GM23338 (cell line): ENCODE measurements at regions not wholly inside any gene's neighbourhood (a gene's known extent, or its start where the extent isn't known, plus 50 kb on each side); places are given as distances from the start of the nearest gene placed in this dataset.

ENCODE experiments used
- CREB1 ChIP-seq: fragments of 250-450 bp; sonication (Bioruptor Pico); IDR thresholded peaks from 2 replicates; pipeline ENCODE4 v1.5.0; 2020; ENCODE audit warnings: low read depth, mild to moderate bottlenecking, moderate library complexity
- EZH2 ChIP-seq: fragments of 200-600 bp; sonication (generic); IDR thresholded peaks from one replicate; pipeline ENCODE4 v1.8.0; 2017; ENCODE audit warnings: antibody characterized with exemption, mild to moderate bottlenecking, low read depth; ENCODE audit not compliant: unreplicated experiment
- EZH2phosphoT487 ChIP-seq: fragments of 200-600 bp; sonication (generic); IDR thresholded peaks from one replicate; pipeline ENCODE4 v1.8.1; 2018; ENCODE audit warnings: antibody characterized with exemption; ENCODE audit not compliant: unreplicated experiment
- JUNB ChIP-seq: IDR thresholded peaks from one replicate; pipeline ENCODE4 v1.6.1; 2016; ENCODE audit warnings: antibody characterized with exemption; ENCODE audit not compliant: unreplicated experiment
- NANOG ChIP-seq: IDR thresholded peaks from 2 replicates; pipeline ENCODE4 v1.6.1; 2016; ENCODE audit warnings: antibody characterized with exemption, borderline replicate concordance
- POLR2AphosphoS5 ChIP-seq: IDR thresholded peaks from 2 replicates; pipeline ENCODE4 v1.6.1; 2016; ENCODE audit warnings: antibody characterized with exemption, low read depth
- STAT1 ChIP-seq: IDR thresholded peaks from one replicate; pipeline ENCODE4 v1.6.1; 2016; ENCODE audit warnings: antibody characterized with exemption; ENCODE audit not compliant: unreplicated experiment
- ZNF114 ChIP-seq: fragments of 250-450 bp; sonication (Bioruptor Pico); IDR thresholded peaks from 2 replicates; pipeline ENCODE4 v1.5.0; 2020; ENCODE audit warnings: mild to moderate bottlenecking, moderate library complexity
- ZNF331 ChIP-seq: fragments of 250-450 bp; sonication (Bioruptor Pico); IDR thresholded peaks from 2 replicates; pipeline ENCODE4 v1.5.0; 2020; ENCODE audit warnings: low read depth, mild to moderate bottlenecking, moderate library complexity
- TF ChIP-seq, protein P1 (sequence below), 2 experiments: fragments of 200-600 bp in 1 of 2; sonication (generic) in 1 of 2; conservative IDR thresholded peaks; 2 replicates each; pipeline versions ENCODE4 v1.5.1 to v1.6.1; 2016 to 2017; ENCODE audit warnings: antibody characterized with exemption in 2 of 2, low read depth in 2 of 2, mild to moderate bottlenecking in 2 of 2, moderate library complexity in 1 of 2
- TF ChIP-seq, protein P2 (sequence below): IDR thresholded peaks from one replicate; pipeline ENCODE4 v1.6.1; 2018; ENCODE audit warnings: antibody characterized with exemption; ENCODE audit not compliant: unreplicated experiment
- TF ChIP-seq, protein P3 (sequence below): IDR thresholded peaks from 2 replicates; pipeline ENCODE4 v1.6.1; 2016; ENCODE audit warnings: antibody characterized with exemption

DNA sequence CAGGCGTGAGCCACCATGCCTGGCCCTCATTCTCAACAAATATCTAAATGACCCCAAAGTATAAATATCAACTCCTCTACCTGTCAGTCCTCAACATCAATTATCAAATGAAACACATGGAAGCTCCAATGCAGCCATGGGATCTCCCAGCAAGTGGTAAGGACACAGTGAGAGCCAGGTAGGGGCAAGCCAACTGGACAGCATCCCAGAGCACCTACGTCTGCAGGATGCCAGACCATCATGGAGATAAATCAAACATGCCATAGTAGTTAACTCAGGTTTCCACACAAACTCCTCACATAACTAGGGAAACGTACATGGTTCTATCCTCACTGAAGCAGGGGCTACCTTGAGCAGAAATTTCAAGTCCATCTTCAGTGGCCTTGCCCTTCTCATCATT, 159.9 kb upstream of the MED14 start:
- TF ChIP-seq POLR2AphosphoS5 (no peak), ZNF331 (CRISPR knock-in tag) (no peak), EZH2 (no peak), EZH2phosphoT487 (no peak), STAT1 (no peak), JUNB (no peak), NANOG (no peak), CREB1 (CRISPR knock-in tag) (no peak), ZNF114 (CRISPR knock-in tag) (no peak)
- TF ChIP-seq, protein P1, sequence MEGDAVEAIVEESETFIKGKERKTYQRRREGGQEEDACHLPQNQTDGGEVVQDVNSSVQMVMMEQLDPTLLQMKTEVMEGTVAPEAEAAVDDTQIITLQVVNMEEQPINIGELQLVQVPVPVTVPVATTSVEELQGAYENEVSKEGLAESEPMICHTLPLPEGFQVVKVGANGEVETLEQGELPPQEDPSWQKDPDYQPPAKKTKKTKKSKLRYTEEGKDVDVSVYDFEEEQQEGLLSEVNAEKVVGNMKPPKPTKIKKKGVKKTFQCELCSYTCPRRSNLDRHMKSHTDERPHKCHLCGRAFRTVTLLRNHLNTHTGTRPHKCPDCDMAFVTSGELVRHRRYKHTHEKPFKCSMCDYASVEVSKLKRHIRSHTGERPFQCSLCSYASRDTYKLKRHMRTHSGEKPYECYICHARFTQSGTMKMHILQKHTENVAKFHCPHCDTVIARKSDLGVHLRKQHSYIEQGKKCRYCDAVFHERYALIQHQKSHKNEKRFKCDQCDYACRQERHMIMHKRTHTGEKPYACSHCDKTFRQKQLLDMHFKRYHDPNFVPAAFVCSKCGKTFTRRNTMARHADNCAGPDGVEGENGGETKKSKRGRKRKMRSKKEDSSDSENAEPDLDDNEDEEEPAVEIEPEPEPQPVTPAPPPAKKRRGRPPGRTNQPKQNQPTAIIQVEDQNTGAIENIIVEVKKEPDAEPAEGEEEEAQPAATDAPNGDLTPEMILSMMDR (conservative IDR thresholded peaks at IDR 0.05; ENCODE audit: low read depth in 2 of 2), result no peak
- TF ChIP-seq, protein P2, sequence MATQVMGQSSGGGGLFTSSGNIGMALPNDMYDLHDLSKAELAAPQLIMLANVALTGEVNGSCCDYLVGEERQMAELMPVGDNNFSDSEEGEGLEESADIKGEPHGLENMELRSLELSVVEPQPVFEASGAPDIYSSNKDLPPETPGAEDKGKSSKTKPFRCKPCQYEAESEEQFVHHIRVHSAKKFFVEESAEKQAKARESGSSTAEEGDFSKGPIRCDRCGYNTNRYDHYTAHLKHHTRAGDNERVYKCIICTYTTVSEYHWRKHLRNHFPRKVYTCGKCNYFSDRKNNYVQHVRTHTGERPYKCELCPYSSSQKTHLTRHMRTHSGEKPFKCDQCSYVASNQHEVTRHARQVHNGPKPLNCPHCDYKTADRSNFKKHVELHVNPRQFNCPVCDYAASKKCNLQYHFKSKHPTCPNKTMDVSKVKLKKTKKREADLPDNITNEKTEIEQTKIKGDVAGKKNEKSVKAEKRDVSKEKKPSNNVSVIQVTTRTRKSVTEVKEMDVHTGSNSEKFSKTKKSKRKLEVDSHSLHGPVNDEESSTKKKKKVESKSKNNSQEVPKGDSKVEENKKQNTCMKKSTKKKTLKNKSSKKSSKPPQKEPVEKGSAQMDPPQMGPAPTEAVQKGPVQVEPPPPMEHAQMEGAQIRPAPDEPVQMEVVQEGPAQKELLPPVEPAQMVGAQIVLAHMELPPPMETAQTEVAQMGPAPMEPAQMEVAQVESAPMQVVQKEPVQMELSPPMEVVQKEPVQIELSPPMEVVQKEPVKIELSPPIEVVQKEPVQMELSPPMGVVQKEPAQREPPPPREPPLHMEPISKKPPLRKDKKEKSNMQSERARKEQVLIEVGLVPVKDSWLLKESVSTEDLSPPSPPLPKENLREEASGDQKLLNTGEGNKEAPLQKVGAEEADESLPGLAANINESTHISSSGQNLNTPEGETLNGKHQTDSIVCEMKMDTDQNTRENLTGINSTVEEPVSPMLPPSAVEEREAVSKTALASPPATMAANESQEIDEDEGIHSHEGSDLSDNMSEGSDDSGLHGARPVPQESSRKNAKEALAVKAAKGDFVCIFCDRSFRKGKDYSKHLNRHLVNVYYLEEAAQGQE, result no peak
- TF ChIP-seq, protein P3, sequence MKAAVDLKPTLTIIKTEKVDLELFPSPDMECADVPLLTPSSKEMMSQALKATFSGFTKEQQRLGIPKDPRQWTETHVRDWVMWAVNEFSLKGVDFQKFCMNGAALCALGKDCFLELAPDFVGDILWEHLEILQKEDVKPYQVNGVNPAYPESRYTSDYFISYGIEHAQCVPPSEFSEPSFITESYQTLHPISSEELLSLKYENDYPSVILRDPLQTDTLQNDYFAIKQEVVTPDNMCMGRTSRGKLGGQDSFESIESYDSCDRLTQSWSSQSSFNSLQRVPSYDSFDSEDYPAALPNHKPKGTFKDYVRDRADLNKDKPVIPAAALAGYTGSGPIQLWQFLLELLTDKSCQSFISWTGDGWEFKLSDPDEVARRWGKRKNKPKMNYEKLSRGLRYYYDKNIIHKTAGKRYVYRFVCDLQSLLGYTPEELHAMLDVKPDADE, result no peak
